ENCODE measurements at regions not wholly inside any gene's neighbourhood (a gene's known extent, or its start where the extent isn't known, plus 50 kb on each side); places are given as distances from the start of the nearest gene placed in this dataset.

DNA sequence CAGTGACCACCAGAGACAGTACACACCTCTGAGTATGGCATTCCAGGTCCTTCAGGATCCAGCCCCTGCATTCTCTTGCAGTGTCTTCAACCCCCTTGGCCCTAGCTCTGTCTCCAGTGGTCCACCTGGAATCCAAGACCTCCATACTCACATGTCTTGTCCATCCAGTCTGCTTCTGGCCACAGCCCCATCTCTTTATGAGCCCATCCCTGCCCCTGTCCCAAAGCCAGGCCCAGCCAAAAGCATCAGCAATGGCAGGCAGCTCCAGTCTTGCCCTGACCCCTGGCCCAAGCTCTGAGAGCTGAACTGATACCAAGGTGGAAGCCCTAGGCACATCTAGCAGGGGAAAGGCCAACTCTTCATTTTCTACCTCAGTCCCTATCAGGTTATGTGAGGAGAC lies 119.6 kb upstream of the PTPRT start:
- no peak overlapping the region for H3K27ac ChIP-seq (ENCODE audit: extremely low read depth, low read depth, low read length)
- ChIA-PET POLR2A (no interaction called here), CTCF (no interaction called here)
- H3K9me3 ChIP-seq (ENCODE audit: control insufficient read depth, insufficient read depth, low read depth, low read length), result no peaks in the 10 kb centered on the region
- no peak overlapping the region for H3K4me3 ChIP-seq (ENCODE audit: low read depth, low read length)
- H3K4me1 ChIP-seq (ENCODE audit: control insufficient read depth, insufficient read depth, low read length), result no peaks in the 10 kb centered on the region
- H3K36me3 ChIP-seq (ENCODE audit: control insufficient read depth in 2 of 2, insufficient read depth in 1 of 2, low read length in 2 of 2), result no peaks in the 10 kb centered on the region
- TF ChIP-seq MZF1 (tag by site-specific recombination; IDR thresholded peaks at IDR 0.05; ENCODE audit: borderline replicate concordance) (no peak), ZNF146 (tag by site-specific recombination; IDR thresholded peaks at IDR 0.05) (no peak), ZNF747 (tag by site-specific recombination; IDR thresholded peaks at IDR 0.05) (no peak), KLF10 (tag by site-specific recombination; IDR thresholded peaks at IDR 0.05) (no peak), ZNF157 (tag by site-specific recombination; IDR thresholded peaks at IDR 0.05) (no peak), ZNF843 (tag by site-specific recombination; IDR thresholded peaks at IDR 0.05) (no peak), ZBTB21 (tag by site-specific recombination; IDR thresholded peaks at IDR 0.05) (no peak)
- TF ChIP-seq, protein P1, sequence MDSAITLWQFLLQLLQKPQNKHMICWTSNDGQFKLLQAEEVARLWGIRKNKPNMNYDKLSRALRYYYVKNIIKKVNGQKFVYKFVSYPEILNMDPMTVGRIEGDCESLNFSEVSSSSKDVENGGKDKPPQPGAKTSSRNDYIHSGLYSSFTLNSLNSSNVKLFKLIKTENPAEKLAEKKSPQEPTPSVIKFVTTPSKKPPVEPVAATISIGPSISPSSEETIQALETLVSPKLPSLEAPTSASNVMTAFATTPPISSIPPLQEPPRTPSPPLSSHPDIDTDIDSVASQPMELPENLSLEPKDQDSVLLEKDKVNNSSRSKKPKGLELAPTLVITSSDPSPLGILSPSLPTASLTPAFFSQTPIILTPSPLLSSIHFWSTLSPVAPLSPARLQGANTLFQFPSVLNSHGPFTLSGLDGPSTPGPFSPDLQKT (IDR thresholded peaks at IDR 0.05; ENCODE audit: borderline replicate concordance, low read depth, low read length), result no peak

DNA sequence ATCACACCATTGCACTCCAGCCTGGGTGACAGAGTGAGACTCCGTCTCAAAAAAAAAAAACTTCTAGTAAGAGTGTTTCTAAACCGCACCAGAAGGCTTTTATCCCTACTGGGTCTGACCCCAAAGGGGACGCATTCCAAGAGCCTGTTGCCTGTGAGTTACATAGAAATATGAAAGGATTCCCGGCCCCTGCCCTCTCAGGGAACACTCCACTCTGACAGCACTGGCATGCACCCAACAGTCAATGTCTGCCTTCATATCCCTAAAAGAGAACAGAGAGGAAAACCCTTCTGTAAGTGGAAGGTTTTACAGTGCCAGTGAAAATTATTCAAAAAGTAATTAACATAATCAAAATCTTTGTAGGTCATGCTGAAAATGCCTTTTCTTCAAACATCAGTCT lies 117.1 kb upstream of the PTPRT start:
- H3K4me3 ChIP-seq (ENCODE audit: low read depth, low read length), result no peak overlapping the region
- ChIA-PET CTCF (no interaction called here), POLR2A (no interaction called here)
- H3K36me3 ChIP-seq (ENCODE audit: control insufficient read depth in 2 of 2, insufficient read depth in 1 of 2, low read length in 2 of 2), result no peaks in the 10 kb centered on the region
- no peak for TF ChIP-seq ZNF529 (tag by site-specific recombination; IDR thresholded peaks at IDR 0.05; ENCODE audit: insufficient replicate concordance)
- no peak for TF ChIP-seq ZNF394 (tag by site-specific recombination; IDR thresholded peaks at IDR 0.05; ENCODE audit: borderline replicate concordance)
- no peak for TF ChIP-seq ZBTB48 (tag by site-specific recombination; IDR thresholded peaks at IDR 0.05)
- no peak for TF ChIP-seq ZNF548 (tag by site-specific recombination; IDR thresholded peaks at IDR 0.05)
- TF ChIP-seq ZNF544 (tag by site-specific recombination; IDR thresholded peaks at IDR 0.05), result no peak
- TF ChIP-seq ZNF473 (tag by site-specific recombination; IDR thresholded peaks at IDR 0.05), result no peak
- no peak for TF ChIP-seq ZNF138 (tag by site-specific recombination; IDR thresholded peaks at IDR 0.05; ENCODE audit: borderline replicate concordance)
- TF ChIP-seq, protein P2, sequence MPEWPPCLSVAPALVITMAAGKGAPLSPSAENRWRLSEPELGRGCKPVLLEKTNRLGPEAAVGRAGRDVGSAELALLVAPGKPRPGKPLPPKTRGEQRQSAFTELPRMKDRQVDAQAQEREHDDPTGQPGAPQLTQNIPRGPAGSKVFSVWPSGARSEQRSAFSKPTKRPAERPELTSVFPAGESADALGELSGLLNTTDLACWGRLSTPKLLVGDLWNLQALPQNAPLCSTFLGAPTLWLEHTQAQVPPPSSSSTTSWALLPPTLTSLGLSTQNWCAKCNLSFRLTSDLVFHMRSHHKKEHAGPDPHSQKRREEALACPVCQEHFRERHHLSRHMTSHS (tag by site-specific recombination; IDR thresholded peaks at IDR 0.05), result no peak
- TF ChIP-seq ZNF514 (tag by site-specific recombination; IDR thresholded peaks at IDR 0.05), result no peak
- H3K9me3 ChIP-seq (ENCODE audit: control insufficient read depth, insufficient read depth, low read depth, low read length), result no peaks in the 10 kb centered on the region
- H3K4me1 ChIP-seq (ENCODE audit: control insufficient read depth, insufficient read depth, low read length), result no peaks in the 10 kb centered on the region
- H3K27ac ChIP-seq (ENCODE audit: extremely low read depth, low read depth, low read length), result no peak overlapping the region

GRCh38 chr20:43305749-43306148 lies 116.0 kb upstream of the PTPRT start:
- no peak overlapping the region for H3K4me3 ChIP-seq (ENCODE audit: low read depth, low read length)
- no peaks in the 10 kb centered on the region for H3K4me1 ChIP-seq (ENCODE audit: control insufficient read depth, insufficient read depth, low read length)
- CTCF ChIA-PET, result no interaction called here
- H3K36me3 ChIP-seq (ENCODE audit: control insufficient read depth in 2 of 2, insufficient read depth in 1 of 2, low read length in 2 of 2), result no peaks in the 10 kb centered on the region
- POLR2A ChIA-PET, result no interaction called here
- TF ChIP-seq ZNF324 (tag by site-specific recombination; IDR thresholded peaks at IDR 0.05), result no peak
- no peaks in the 10 kb centered on the region for H3K9me3 ChIP-seq (ENCODE audit: control insufficient read depth, insufficient read depth, low read depth, low read length)
- no peak overlapping the region for H3K27ac ChIP-seq (ENCODE audit: extremely low read depth, low read depth, low read length)

- H3K27ac ChIP-seq (ENCODE audit: extremely low read depth, low read depth, low read length), result no peak overlapping the region
- CTCF ChIA-PET, result no interaction called here
- POLR2A ChIA-PET, result no interaction called here
- TF ChIP-seq ZNF473 (tag by site-specific recombination; IDR thresholded peaks at IDR 0.05) (no peak), ZBTB7A (tag by site-specific recombination; IDR thresholded peaks at IDR 0.05; ENCODE audit: low read depth) (no peak), ZNF146 (tag by site-specific recombination; IDR thresholded peaks at IDR 0.05) (peak; percentile 59; the same call in 1 of the 2 replicates), YY1 (tag by site-specific recombination; IDR thresholded peaks at IDR 0.05) (no peak), ZNF394 (tag by site-specific recombination; IDR thresholded peaks at IDR 0.05; ENCODE audit: borderline replicate concordance) (no peak)
- H3K4me1 ChIP-seq (ENCODE audit: control insufficient read depth, insufficient read depth, low read length), result no peaks in the 10 kb centered on the region
- H3K36me3 ChIP-seq (ENCODE audit: control insufficient read depth in 2 of 2, insufficient read depth in 1 of 2, low read length in 2 of 2), result no peaks in the 10 kb centered on the region
- H3K9me3 ChIP-seq (ENCODE audit: control insufficient read depth, insufficient read depth, low read depth, low read length), result no peaks in the 10 kb centered on the region
- no peak overlapping the region for H3K4me3 ChIP-seq (ENCODE audit: low read depth, low read length)
Measured at GRCh38 chr20:43304598-43304997, 114.9 kb upstream of the PTPRT start.

All from HEK293 (cell line).